Prostate gland (tissue), 2 donors: ENCODE measurements at regions not wholly inside any gene's neighbourhood (a gene's known extent, or its start where the extent isn't known, plus 50 kb on each side); places are given as distances from the start of the nearest gene placed in this dataset.

Source experiments
- POLR2AphosphoS5 ChIP-seq: sonication (generic); formaldehyde crosslinking; IDR thresholded peaks from one replicate; pipeline ENCODE4 v1.6.1; 2017; ENCODE audit warnings: antibody characterized with exemption
- TF ChIP-seq, protein P1 (sequence below), 4 experiments: fragments of 200-600 bp in 2 of 4; fragments of 450-650 bp in 2 of 4; sonication (generic) in 2 of 4; IDR thresholded peaks; 1 replicate in 3 of 4; 2 replicates in 1 of 4; pipeline ENCODE4 v1.5.1; 2016 to 2019; ENCODE audit warnings: antibody characterized with exemption in 4 of 4, mild to moderate bottlenecking in 2 of 4, moderate library complexity in 2 of 4

DNA sequence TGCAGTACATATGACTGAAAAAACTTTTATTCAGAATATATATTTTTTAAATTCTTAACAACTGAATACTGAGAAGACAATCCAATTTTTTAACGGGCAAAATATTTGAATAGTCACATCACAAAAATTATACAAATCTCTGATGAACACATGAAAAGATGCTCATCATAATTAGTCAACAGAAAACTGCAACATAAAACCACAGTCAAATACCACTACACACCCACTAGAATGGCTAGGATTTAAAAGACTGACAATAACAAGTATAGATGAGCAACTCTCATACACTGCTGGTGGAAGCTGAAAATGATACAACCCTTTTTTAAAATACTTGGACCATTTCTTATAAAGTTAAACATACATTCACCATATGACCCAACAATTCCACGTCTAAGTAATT, 87.7 kb upstream of the TNFSF4 start:
- TF ChIP-seq, protein P1, sequence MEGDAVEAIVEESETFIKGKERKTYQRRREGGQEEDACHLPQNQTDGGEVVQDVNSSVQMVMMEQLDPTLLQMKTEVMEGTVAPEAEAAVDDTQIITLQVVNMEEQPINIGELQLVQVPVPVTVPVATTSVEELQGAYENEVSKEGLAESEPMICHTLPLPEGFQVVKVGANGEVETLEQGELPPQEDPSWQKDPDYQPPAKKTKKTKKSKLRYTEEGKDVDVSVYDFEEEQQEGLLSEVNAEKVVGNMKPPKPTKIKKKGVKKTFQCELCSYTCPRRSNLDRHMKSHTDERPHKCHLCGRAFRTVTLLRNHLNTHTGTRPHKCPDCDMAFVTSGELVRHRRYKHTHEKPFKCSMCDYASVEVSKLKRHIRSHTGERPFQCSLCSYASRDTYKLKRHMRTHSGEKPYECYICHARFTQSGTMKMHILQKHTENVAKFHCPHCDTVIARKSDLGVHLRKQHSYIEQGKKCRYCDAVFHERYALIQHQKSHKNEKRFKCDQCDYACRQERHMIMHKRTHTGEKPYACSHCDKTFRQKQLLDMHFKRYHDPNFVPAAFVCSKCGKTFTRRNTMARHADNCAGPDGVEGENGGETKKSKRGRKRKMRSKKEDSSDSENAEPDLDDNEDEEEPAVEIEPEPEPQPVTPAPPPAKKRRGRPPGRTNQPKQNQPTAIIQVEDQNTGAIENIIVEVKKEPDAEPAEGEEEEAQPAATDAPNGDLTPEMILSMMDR (IDR thresholded peaks at IDR 0.05), result no peak
- TF ChIP-seq POLR2AphosphoS5, result no peak
